Stomach (tissue), 4 donors: ENCODE measurements at regions not wholly inside any gene's neighbourhood (a gene's known extent, or its start where the extent isn't known, plus 50 kb on each side); places are given as distances from the start of the nearest gene placed in this dataset.

Experiments
- CTCF ChIP-seq, 7 experiments: fragments of 450-650 bp in 4 of 7; fragments of 200-600 bp in 3 of 7; sonication (generic) in 3 of 7; IDR thresholded peaks; one replicate each; pipeline ENCODE4 v1.5.1; 2016 to 2019; ENCODE audit warnings: antibody characterized with exemption in 7 of 7, control low read depth in 2 of 7, mild to moderate bottlenecking in 1 of 7
- POLR2A ChIP-seq, 4 donors: fragments of 450-650 bp; IDR thresholded peaks; one replicate each; pipeline ENCODE4 v1.6.1; 2016; ENCODE audit warnings: antibody characterized with exemption in 4 of 4, control low read depth in 2 of 4, mild to moderate bottlenecking in 1 of 4, moderate library complexity in 1 of 4
- POLR2AphosphoS5 ChIP-seq, 3 donors: sonication (generic); formaldehyde crosslinking; IDR thresholded peaks; one replicate each; pipeline ENCODE4 v1.6.1; 2016; ENCODE audit warnings: antibody characterized with exemption in 3 of 3

GRCh38 chr14:58961045-58961731, 227.3 kb upstream of the DAAM1 start:
- TF ChIP-seq CTCF (IDR thresholded peaks at IDR 0.05) (no peak), POLR2A (IDR thresholded peaks at IDR 0.05) (no peak), POLR2AphosphoS5 (IDR thresholded peaks at IDR 0.05) (no peak)
